Transverse colon (tissue), 4 donors: ENCODE measurements at regions not wholly inside any gene's neighbourhood (a gene's known extent, or its start where the extent isn't known, plus 50 kb on each side); places are given as distances from the start of the nearest gene placed in this dataset.

Source experiments
- POLR2AphosphoS5 ChIP-seq, 3 donors: sonication (generic); formaldehyde crosslinking; IDR thresholded peaks; one replicate each; pipeline ENCODE4 v1.6.1; 2016; ENCODE audit warnings: antibody characterized with exemption in 3 of 3
- TF ChIP-seq, protein P1 (sequence below), 5 experiments: fragments of 200-600 bp in 3 of 5; fragments of 450-650 bp in 2 of 5; sonication (generic) in 3 of 5; IDR thresholded peaks; 1 replicate in 2 of 5; 2 replicates in 3 of 5; pipeline ENCODE4 v1.5.1; 2016 to 2017; ENCODE audit warnings: antibody characterized with exemption in 5 of 5, inconsistent platforms in 3 of 5, mild to moderate bottlenecking in 2 of 5, moderate library complexity in 1 of 5

DNA sequence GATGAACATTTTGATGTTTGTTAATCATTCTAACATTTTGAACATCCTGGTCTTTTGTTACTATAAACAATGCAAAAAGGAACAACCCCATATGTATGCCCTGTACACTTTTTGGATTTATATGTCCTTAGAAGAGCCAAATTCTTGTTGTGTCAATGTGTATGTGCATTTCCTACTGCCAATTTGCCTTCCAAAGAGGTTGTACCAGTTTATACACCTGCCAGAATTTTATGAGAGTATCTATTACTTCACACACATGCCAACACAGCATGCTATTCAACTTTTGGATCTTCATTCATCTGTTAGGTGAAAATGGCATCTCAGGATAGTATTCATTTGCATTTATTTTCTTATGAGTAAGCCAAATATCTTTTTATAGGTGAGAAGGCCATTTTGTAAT lies 162.0 kb upstream of the SEMA6A start:
- TF ChIP-seq, protein P1, sequence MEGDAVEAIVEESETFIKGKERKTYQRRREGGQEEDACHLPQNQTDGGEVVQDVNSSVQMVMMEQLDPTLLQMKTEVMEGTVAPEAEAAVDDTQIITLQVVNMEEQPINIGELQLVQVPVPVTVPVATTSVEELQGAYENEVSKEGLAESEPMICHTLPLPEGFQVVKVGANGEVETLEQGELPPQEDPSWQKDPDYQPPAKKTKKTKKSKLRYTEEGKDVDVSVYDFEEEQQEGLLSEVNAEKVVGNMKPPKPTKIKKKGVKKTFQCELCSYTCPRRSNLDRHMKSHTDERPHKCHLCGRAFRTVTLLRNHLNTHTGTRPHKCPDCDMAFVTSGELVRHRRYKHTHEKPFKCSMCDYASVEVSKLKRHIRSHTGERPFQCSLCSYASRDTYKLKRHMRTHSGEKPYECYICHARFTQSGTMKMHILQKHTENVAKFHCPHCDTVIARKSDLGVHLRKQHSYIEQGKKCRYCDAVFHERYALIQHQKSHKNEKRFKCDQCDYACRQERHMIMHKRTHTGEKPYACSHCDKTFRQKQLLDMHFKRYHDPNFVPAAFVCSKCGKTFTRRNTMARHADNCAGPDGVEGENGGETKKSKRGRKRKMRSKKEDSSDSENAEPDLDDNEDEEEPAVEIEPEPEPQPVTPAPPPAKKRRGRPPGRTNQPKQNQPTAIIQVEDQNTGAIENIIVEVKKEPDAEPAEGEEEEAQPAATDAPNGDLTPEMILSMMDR (IDR thresholded peaks at IDR 0.05) = no peak
- TF ChIP-seq POLR2AphosphoS5 (IDR thresholded peaks at IDR 0.05) = no peak
